ENCODE measurements at regions not wholly inside any gene's neighbourhood (a gene's known extent, or its start where the extent isn't known, plus 50 kb on each side); places are given as distances from the start of the nearest gene placed in this dataset.

GRCh38 chr3:187799942-187800641, 54.8 kb upstream of the BCL6 start:
- ATAC-seq: peak; percentile 65
- no TSS peak for BruUV-seq (replicated peaks)
- peak overlapping the region; percentile 40 for H3K4me2 ChIP-seq (ENCODE audit: control insufficient read depth, insufficient read depth)
- TF ChIP-seq NFIC (IDR thresholded peaks at IDR 0.05; ENCODE audit: low read depth, low read length) (peak; percentile 59; the same call in 1 of the 2 replicates), IKZF2 (IDR thresholded peaks at IDR 0.05) (peak; percentile 57 to 59; a peak in 2 of 4 replicates), SMAD1 (IDR thresholded peaks at IDR 0.05; ENCODE audit: low read depth, partially characterized antibody) (no peak), FOXM1 (IDR thresholded peaks at IDR 0.05; ENCODE audit: low read depth, low read length) (peak; percentile 50; the same call in 1 of the 2 replicates), CHD1 (IDR thresholded peaks at IDR 0.05; ENCODE audit: low read depth, low read length) (no peak), ZNF24 (IDR thresholded peaks at IDR 0.05) (no peak), SP1 (IDR thresholded peaks at IDR 0.05; ENCODE audit: low read depth, low read length) (no peak), KDM1A (IDR thresholded peaks at IDR 0.05; ENCODE audit: borderline replicate concordance) (no peak), ASH2L (IDR thresholded peaks at IDR 0.05; ENCODE audit: borderline replicate concordance, low read depth) (no peak), RUNX3 (IDR thresholded peaks at IDR 0.05; ENCODE audit: low read length) (peak; percentile 50; the same call in 1 of the 2 replicates), MTA2 (IDR thresholded peaks at IDR 0.05; ENCODE audit: low read depth) (peak; percentile 60; the same call in 1 of the 2 replicates), EGR1 (IDR thresholded peaks at IDR 0.05; ENCODE audit: borderline replicate concordance in 1 of 2, low read depth in 2 of 2, low read length in 2 of 2) (no peak), HSF1 (IDR thresholded peaks at IDR 0.05; ENCODE audit: low read depth, low read length) (no peak), POLR2AphosphoS2 (IDR thresholded peaks at IDR 0.05; ENCODE audit: low read depth, low read length) (no peak), ZNF384 (IDR thresholded peaks at IDR 0.05; ENCODE audit: borderline replicate concordance, low read depth, low read length) (0 out of 2 replicates have a peak, but pooled peaks have one; percentile 14), PAX8 (IDR thresholded peaks at IDR 0.05) (no peak), PML (IDR thresholded peaks at IDR 0.05; ENCODE audit: low read length) (no peak), RELA (IDR thresholded peaks at IDR 0.05; ENCODE audit: borderline replicate concordance, partially characterized antibody) (no peak), ETV6 (conservative IDR thresholded peaks at IDR 0.05 in 1 of 2, IDR thresholded peaks at IDR 0.05 in 1 of 2; ENCODE audit: borderline replicate concordance in 1 of 2, low read depth in 1 of 2) (0 out of 4 replicates have a peak, but pooled peaks of 1 of the 2 experiments have one; percentile 10), ATF7 (IDR thresholded peaks at IDR 0.05; ENCODE audit: low read depth) (peak; percentile 93)
- TF ChIP-seq, protein P1, sequence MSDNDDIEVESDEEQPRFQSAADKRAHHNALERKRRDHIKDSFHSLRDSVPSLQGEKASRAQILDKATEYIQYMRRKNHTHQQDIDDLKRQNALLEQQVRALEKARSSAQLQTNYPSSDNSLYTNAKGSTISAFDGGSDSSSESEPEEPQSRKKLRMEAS (IDR thresholded peaks at IDR 0.05; ENCODE audit: low read depth, low read length): no peak
- TF ChIP-seq, protein P2, sequence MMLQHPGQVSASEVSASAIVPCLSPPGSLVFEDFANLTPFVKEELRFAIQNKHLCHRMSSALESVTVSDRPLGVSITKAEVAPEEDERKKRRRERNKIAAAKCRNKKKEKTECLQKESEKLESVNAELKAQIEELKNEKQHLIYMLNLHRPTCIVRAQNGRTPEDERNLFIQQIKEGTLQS (IDR thresholded peaks at IDR 0.05; ENCODE audit: borderline replicate concordance, extremely low read depth, low read depth, low read length): no peak

More at GRCh38 chr3:187799942-187800641, 54.8 kb upstream of the BCL6 start:
- Histone ChIP-seq H4K20me1 (ENCODE audit: control insufficient read depth, insufficient read depth) (no peaks in the 10 kb centered on the region), H3K27ac (ENCODE audit: control insufficient read depth, insufficient read depth) (no peak overlapping the region), H3K9ac (ENCODE audit: control insufficient read depth, insufficient read depth, low read length) (no peak overlapping the region), H3K79me2 (ENCODE audit: control insufficient read depth, insufficient read depth, low read length) (no peaks in the 10 kb centered on the region), H3K36me3 (ENCODE audit: control insufficient read depth in 2 of 2, insufficient read depth in 2 of 2, low read length in 1 of 2) (no peaks in the 10 kb centered on the region), H3K4me3 (peak overlapping the region; percentile 12; the same call in 1 of the 2 replicates), H3K4me1 (ENCODE audit: control insufficient read depth, insufficient read depth, low read length) (peaks cover 33% of the 10 kb centered on the region), H2AFZ (ENCODE audit: control insufficient read depth, low read depth, low read length) (no peak overlapping the region), H3K9me3 (replicated peaks; ENCODE audit: control insufficient read depth, insufficient read depth, low read length) (no peaks in the 10 kb centered on the region; the same call in 2 of the 3 replicates), H3K27me3 (replicated peaks in 1 of 2; ENCODE audit: control insufficient read depth in 2 of 2, insufficient read depth in 2 of 2, low read length in 1 of 2) (no peaks in the 10 kb centered on the region)
- intact Hi-C loops (cut with micrococcal nuclease; ENCODE audit: unreplicated experiment): loop anchor here (1.0 to 5.0 kb wide), 2 partner anchors 27 to 117 kb away; no protein-coding TSS in a partner anchor
- FAIRE-seq: no peak
- POLR2A ChIA-PET: interaction anchor here (0.6 to 1.7 kb wide), 9 partner anchors 10 to 617 kb away, joined by 3 to 6 read pairs (median 4); no protein-coding TSS in a partner anchor
- CTCF ChIA-PET: interaction anchor here (0.9 to 2.5 kb wide), 7 partner anchors 11 to 134 kb away, joined by 4 to 18 read pairs (median 4); no protein-coding TSS in a partner anchor
- SMC1A ChIA-PET (ENCODE audit: uncharacterized antibody, unreplicated experiment): interaction anchor here (0.7 to 3.8 kb wide), 27 partner anchors 9 to 1787 kb away, joined by 3 to 21 read pairs (median 4); partner anchors contain the start of gene BCL6
- RAD21 ChIA-PET (ENCODE audit: unreplicated experiment): interaction anchor here (0.6 to 1.6 kb wide), 11 partner anchors 11 to 438 kb away, joined by 3 to 5 read pairs (median 3); partner anchors contain the start of gene BCL6
- in situ Hi-C loops (cut with MboI): no loop called here
- WGBS (ENCODE audit: insufficient coverage, insufficient replicate concordance, low lambda C conversion rate, missing lambda C conversion rate): 0% methylated on average over 4 of the region's 4 CpGs
- DNase-seq (ENCODE audit: low read depth, low spot score): no peak
